NK-92 treated with Interleukin-12 subunit alpha and Interleukin-12 subunit beta, amount 100 ng/mL, for 24 hours (cell line): ENCODE measurements at regions not wholly inside any gene's neighbourhood (a gene's known extent, or its start where the extent isn't known, plus 50 kb on each side); places are given as distances from the start of the nearest gene placed in this dataset.
"Not testable (repeated sequence)": the region's sequence is repeated elsewhere in the genome, so short reads cannot be mapped to it uniquely, and the experiment has no call there.

ENCODE experiments used
- DNase-seq: peaks from one replicate; lab custom pipeline; 2025; lab: John Stamatoyannopoulos, UW

GRCh38 chr10:25713894-25714240 lies 220.2 kb upstream of the MYO3A start:
- no peak for DNase-seq

- DNase-seq = no peak
Observed at GRCh38 chr10:25724241-25724640, 209.8 kb upstream of the MYO3A start.

DNA sequence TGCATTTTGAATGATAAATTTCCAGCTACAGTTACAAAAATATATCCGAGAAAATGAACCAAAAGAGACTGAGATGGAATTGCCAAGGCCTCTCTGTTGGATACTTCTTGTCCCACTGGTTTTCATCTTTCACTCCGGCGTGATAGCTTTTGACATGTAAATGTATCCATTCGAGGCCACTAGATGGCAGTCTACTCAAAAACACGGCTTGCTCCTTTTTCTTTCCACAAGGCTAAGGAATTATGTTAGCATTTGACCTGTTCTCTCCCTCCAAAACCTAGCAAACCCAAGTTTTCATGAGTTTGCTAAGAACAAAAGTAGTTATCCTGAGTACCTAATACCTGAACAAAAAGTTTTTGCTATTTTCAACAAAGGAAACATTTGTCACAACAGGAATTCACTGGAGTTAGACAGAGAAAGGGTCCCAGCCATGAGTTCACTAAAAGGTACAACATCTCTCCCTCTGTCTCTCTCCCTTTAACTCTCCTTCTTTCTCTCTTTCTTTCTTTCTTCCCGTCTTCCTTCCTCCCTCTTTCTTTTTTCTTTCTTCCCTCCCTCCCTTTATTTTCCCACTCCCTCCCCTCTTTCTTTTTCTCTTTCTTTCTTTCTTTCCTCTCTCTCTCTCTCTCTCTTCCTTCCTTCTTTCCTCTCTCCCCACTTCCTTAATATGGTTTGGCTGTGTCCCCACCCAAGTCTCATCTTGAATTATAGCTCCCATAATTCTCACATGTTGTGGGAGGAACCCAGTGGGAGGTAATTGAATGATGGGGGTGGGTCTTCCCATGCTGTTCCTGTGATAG lies 207.9 kb upstream of the MYO3A start:
- no peak for DNase-seq

GRCh38 chr10:25738776-25739175 lies 195.3 kb upstream of the MYO3A start:
- no peak for DNase-seq

GRCh38 chr10:25743832-25744231 lies 190.2 kb upstream of the MYO3A start:
- DNase-seq = no peak

DNA sequence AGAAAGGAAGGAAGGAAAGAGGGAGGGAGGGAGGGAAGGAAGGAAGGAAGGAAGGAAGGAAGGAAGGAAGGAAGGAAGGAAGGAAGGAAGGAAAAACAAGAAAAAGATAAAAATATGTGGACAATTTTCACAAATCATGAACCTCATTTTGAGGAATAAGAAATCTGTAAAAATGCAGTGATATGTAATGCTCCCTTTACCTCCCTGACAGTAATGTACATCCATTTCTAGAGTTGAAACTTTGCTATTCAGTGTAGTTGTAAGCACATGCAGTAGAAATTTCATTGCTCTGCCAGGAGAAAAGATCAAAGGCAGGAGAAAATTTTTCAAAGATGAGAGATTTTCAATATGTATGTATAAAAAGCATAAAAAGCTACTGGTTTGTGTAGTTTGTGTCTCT lies 189.5 kb upstream of the MYO3A start:
- no peak for DNase-seq

DNA sequence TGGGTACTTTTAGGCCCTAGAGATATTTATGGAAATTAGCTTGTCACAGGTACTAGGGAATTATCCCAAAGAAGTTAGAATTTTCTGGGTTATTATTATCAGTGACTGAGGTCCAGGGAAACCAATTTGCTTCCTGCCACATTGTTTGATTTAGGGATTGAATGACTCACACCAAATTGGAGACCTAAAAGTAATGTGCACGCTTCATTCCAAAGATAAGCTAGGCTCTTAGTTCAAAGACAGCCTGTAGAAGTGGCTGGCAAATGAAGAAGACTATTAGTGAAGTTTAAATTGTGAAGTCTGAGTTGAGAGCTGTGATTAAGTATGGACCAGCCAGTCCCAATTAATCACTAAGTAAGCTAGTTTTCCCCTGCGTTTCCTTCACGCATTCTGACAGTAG lies 188.1 kb upstream of the MYO3A start:
- DNase-seq = no peak

- DNase-seq = no peak
Observed at GRCh38 chr10:25747084-25747483, 186.9 kb upstream of the MYO3A start.

GRCh38 chr10:25748509-25748908 lies 185.5 kb upstream of the MYO3A start:
- no peak for DNase-seq

DNA sequence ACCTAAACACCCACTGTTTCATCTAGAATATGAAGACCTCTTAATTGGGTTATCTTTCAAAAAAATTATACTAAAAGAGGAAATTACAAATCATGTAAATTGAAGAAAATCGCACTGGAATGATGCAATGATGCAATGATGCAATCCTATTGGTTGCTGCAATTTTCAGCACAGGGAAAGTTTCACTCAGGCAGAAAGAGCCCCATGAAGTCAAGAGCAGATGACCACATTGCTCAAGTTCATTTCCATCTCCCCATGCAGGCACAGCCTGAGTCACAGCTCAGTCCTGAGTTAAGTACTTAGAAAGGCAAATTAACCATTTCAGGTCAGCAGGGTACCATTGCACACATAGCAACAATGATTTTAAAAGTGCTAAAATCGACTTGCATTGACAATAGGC lies 180.3 kb upstream of the MYO3A start:
- no peak for DNase-seq

DNA sequence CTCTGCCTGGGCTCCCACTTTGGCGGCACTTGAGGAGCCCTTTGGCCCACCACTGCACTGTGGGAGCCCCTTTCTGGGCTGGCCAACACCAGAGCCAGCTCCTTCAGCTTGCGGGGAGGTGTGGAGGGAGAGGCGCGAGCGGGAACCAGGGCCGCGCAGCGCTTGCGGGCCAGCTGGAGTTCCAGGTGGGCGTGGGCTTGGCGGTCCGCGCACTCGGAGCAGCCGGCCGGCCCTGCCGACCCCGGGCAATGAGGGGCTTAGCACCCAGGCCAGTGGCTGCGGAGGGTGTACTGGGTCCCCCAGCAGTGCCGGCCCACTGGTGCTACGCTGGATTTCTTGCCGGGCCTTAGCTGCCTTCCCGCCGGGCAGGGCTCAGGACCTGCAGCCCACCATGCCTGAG lies 178.2 kb upstream of the MYO3A start:
- DNase-seq = not testable (repeated sequence)

GRCh38 chr10:25756784-25757183 lies 177.2 kb upstream of the MYO3A start:
- DNase-seq = no peak

DNA sequence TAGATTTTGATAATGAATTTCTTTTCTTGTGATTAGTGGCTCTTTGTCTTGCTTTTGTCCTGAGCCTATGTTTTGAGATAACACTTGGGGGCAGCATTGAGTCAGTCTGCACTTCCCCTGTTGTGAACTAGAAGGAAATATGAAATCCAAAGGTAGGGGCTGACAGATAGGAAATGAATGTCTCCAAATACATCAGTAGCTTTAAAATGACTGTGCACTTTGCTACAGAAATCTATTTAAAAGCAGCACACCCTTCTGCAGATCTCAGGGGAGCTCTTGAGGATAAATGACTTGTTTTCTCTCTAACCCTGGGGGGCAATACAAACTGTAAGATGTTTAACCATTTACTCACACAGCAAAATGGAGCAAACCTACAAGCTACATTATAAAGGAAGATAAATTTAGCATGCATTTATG lies 176.0 kb upstream of the MYO3A start:
- DNase-seq = no peak

GRCh38 chr10:25758511-25758910 lies 175.5 kb upstream of the MYO3A start:
- DNase-seq = no peak

DNA sequence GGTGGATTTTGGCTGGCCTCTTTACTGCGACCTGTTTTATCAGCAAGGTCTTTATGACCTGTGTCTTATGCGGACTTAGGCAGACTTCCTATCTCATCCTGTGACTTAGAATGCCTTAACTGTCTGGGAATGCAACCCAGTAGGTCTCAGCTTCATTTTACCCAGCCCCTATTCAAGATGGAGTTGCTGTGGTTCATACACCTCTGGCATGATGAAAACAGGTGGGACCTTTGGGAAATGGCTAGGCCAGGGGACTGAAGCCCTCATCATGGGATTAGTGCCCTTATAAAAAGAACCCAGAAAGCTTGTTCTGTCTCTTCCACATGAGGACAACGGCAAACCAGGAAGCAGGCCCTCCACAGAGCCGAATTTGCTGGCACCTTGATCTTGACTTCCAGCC lies 172.1 kb upstream of the MYO3A start:
- DNase-seq = no peak

GRCh38 chr10:25766213-25766612 lies 167.8 kb upstream of the MYO3A start:
- no peak for DNase-seq

- DNase-seq = no peak
Observed at GRCh38 chr10:25766687-25767221, 167.3 kb upstream of the MYO3A start.

DNA sequence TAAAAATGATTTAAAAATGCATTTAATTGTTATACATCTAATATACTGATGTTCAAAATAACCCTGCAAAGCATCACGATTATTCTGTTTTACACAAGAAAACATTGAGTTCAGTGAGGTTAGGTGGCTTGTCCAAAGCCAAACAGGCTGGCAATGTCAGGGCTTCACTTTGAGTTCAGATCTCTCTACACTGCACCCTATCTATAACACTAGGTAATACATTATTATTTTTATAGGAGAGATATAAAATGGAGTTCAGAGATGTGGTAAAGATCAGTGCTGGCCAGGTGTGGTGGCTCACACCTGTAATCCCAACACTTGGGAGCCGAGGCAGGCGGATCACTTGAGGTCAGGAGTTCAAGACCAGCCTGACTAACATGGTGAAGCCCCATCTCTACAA lies 165.9 kb upstream of the MYO3A start:
- no peak for DNase-seq

GRCh38 chr10:25778646-25779045 lies 155.4 kb upstream of the MYO3A start:
- no peak for DNase-seq

DNA sequence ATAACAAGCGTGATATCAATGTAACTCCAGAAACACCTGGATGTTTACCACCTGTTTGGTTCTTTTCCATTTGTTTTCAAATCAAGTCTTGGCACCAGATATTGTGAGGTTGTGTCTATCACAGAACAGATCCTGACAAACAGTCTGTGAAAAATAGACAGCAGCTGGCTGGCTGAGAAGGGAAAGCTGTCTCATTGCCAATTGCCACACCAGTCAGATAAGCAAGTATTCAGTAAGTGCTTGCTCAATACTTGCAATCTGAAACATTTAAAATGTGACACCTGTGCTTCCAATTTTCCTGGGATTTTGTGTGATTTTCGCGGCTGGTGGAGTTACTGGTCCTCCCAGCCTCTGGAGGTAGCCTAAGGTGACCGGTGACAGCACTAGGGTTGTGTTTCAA lies 147.9 kb upstream of the MYO3A start:
- no peak for DNase-seq

DNA sequence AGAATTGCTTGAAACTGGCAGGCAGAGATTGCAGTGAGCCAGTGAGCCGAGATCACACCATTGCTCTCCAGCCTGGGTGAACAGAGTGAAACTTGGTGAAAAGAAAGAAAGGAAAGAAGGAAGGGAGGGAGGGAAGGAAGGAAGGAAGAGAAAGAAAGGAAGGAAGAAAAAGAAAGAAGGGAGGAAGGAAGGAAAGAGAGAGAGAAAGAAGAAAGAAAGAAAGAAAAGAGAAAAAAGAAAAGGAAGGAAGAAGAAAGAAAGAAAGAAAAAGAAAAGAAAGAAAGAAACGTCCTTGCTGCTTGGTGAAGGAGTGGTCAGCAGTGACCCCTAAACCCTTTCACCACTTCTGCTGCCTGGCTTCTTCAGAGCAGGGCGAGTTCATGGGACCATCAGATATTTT lies 147.1 kb upstream of the MYO3A start:
- DNase-seq = no peak

- DNase-seq = no peak
Observed at GRCh38 chr10:25797888-25798429, 136.1 kb upstream of the MYO3A start.

GRCh38 chr10:25804505-25804904 lies 129.5 kb upstream of the MYO3A start:
- no peak for DNase-seq

- no peak for DNase-seq
Observed at GRCh38 chr10:25805986-25806385, 128.0 kb upstream of the MYO3A start.
